ENCODE measurements at regions not wholly inside any gene's neighbourhood (a gene's known extent, or its start where the extent isn't known, plus 50 kb on each side); places are given as distances from the start of the nearest gene placed in this dataset.

- TF ChIP-seq POLR2A (IDR thresholded peaks at IDR 0.05; ENCODE audit: low read depth, low read length) = no peak
- TF ChIP-seq, protein P1, sequence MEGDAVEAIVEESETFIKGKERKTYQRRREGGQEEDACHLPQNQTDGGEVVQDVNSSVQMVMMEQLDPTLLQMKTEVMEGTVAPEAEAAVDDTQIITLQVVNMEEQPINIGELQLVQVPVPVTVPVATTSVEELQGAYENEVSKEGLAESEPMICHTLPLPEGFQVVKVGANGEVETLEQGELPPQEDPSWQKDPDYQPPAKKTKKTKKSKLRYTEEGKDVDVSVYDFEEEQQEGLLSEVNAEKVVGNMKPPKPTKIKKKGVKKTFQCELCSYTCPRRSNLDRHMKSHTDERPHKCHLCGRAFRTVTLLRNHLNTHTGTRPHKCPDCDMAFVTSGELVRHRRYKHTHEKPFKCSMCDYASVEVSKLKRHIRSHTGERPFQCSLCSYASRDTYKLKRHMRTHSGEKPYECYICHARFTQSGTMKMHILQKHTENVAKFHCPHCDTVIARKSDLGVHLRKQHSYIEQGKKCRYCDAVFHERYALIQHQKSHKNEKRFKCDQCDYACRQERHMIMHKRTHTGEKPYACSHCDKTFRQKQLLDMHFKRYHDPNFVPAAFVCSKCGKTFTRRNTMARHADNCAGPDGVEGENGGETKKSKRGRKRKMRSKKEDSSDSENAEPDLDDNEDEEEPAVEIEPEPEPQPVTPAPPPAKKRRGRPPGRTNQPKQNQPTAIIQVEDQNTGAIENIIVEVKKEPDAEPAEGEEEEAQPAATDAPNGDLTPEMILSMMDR (IDR thresholded peaks at IDR 0.05; ENCODE audit: extremely low read depth in 1 of 2, insufficient read depth in 1 of 2, low read depth in 1 of 2, low read length in 2 of 2) = no peak
- TF ChIP-seq EZH2 (IDR thresholded peaks at IDR 0.05; ENCODE audit: borderline replicate concordance, low read depth, low read length, severe bottlenecking) = no peak
These were observed 784.8 kb downstream of the KCNA4 start for GRCh38 chr11:29231991-29232390.
